LoVo (cell line): ENCODE measurements at regions not wholly inside any gene's neighbourhood (a gene's known extent, or its start where the extent isn't known, plus 50 kb on each side); places are given as distances from the start of the nearest gene placed in this dataset.
A peak's percentile ranks its signal among the peaks of the same experiment; 100 is the strongest.
"Not testable (repeated sequence)": the region's sequence is repeated elsewhere in the genome, so short reads cannot be mapped to it uniquely, and the experiment has no call there.

Experiments used
- DNase-seq: peaks from one replicate; pipeline ENCODE4 v3.0.0-alpha.2; 2016; ENCODE audit warnings: low spot score

DNA sequence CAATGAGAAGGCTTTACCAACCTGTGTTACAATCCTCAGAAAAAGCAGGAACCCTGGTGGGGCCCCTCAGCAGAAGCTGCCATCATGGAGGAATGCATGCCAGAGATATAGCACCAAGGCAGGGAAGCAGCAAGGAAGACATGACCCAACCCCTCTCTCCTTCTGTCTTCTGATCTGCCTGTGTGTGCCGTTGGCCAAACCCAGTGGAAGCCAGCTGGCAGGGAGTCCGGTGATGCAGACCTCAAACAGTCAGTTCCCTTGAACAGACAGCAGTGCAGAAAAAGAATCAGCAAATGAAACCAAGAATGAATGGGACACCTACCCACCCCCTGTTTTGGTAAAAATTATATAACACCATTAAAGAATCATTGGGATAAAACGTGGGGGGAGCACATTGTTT lies 234.2 kb downstream of the ZNF608 start:
- no peak for DNase-seq

DNA sequence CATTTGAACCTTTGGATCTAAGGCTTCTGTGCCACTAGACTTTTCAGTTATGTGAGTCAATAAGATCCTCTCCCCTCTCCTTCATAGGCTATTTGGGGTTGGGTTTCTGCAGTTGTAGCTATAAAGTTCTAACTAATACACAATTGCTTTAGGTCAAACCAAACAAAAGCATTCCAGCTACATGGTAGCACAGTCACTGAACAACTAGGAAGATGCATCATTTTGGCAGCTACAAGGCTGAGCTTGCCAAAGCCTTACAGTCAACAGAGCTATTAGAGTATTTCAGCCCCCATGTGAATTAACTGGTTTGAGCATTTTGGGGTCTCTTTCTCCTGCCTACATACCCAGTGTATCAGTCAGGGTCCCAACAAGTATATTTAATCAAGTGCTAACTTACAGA lies 234.6 kb downstream of the ZNF608 start:
- no peak for DNase-seq

DNA sequence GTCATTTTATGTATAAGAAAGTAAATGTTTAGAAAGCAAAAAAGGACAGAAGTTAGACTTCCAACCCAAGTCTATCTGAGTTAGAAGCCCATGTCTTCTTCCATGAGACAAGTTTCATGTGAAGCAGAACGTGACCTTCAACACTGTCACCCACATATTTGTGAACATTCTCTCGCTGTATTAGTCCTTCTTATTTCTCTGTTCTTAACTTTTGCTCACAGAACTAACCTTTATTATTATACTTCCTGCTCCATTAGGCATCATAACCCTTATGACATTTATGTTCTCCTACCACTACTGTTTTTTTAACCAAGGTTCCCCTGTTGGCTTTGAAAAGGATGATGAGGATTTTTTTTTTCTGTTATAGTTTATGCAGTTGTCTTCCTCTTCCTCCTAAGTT lies 238.8 kb downstream of the ZNF608 start:
- DNase-seq = no peak

DNA sequence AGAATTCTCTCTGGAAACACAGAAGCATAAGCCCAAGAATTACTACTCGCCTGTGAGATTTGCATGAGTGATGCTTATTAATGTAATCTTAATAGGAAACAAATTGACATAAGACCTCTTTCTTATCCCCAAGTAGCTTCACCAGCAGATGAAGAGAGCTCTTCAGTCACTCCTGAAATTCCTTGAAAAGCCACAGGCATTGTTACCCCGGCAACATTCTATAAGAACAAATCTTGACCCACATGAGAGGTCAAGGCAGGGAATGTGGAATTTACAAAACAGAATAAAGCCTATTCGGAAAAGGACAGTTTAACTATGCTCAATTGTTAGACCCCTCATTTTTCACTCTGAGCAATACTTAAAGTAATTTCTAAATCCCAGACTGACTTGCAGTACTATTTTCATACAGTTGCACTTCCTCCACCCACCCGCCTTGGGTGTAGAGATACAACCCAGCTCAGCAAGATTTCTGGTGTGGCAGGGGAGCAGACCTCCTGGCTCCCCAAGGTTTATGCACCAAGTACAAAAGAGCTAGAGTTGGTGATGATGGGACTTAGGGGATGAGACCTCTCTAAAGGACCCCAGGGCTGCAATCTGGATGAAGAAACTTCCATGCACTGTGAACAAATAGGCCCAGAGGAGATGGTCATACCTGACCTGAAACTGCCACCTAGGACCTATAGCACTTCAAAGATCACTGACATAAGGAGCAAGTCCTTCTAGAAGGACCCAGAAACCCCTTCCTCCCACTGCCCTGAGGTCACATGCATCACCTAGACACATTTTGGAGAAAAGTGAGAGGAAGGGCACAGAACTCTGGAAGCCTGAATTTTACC lies 242.1 kb downstream of the ZNF608 start:
- no peak for DNase-seq

DNA sequence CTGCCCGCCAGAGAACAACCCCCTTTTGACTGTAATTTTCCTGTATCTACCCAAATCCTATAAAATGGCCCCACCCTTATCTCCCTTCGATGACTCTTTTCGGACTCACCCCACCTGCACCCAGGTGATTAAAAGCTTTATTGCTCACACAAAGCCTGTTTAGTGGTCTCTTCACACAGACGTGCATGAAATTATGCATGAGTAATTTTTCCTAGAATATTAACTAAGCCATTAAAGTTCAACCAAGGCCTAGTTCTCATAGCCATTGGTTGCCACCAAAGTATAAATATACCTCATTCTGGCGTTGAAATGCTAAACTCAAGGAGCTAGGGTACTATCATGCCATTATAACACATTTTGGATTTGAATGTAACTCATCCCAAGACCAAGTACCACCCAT lies 243.9 kb downstream of the ZNF608 start:
- no peak for DNase-seq

DNA sequence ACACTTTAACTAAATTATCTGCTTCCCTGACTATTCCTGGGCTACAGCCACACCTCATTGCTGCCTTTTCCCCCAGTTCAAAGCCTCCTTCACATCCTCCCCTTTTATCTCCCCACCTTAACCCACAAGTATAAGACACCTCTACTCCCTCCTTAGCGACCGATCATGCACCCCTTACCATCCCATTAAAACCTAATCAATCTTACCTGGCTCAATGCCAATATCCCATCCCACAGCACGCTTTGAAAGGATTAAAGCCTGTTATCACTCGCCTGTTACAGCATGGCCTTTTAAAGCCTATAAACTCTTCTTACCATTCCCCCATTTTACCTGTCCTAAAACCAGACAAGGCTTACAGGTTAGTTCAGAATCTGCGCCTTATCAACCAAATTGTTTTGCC lies 246.6 kb downstream of the ZNF608 start:
- DNase-seq = not testable (repeated sequence)

DNA sequence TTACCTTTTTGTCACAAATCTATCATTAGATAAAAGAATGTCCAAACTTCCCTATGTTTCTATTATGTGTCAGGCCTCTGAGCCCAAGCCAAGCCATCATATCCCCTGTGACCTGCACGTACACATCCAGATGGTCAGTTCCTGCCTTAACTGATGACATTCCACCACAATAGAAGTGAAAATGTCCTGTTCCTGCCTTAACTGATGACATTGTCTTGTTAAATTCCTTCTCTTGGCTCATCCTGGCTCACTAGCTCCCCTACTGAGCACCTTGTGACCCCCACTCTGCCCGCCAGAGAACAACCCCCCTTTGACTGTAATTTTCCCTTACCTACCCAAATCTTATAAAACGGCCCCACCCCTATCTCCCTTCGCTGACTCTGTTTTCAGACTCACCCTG lies 249.5 kb downstream of the ZNF608 start:
- peak; percentile 41 for DNase-seq

DNA sequence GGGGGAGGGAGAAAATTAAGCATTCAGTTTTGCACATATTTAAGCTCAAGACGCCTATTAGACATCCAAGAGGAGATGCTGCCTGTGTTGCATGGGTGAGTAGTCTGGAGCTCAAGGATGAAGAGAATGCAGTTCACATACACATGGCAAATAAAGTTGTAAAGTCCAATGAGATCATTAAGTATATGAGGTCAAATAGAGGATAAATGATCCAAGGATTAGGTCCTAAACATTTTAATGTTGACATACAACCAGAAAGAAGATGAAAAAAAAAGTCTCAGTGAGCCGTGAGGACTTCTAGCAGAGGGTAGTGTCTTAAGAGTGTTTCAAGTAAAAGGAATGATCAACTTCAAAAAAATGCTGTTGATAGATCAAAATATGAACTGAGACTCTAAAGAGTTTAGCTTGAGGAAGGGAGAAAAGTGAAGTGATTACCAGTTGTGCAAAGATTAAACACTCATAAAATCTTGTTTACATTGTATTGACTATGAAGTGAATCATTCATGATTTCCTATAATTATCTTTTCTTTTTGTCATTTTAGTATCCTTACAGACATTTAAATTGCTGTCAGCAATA lies 251.8 kb downstream of the ZNF608 start:
- DNase-seq = no peak

DNA sequence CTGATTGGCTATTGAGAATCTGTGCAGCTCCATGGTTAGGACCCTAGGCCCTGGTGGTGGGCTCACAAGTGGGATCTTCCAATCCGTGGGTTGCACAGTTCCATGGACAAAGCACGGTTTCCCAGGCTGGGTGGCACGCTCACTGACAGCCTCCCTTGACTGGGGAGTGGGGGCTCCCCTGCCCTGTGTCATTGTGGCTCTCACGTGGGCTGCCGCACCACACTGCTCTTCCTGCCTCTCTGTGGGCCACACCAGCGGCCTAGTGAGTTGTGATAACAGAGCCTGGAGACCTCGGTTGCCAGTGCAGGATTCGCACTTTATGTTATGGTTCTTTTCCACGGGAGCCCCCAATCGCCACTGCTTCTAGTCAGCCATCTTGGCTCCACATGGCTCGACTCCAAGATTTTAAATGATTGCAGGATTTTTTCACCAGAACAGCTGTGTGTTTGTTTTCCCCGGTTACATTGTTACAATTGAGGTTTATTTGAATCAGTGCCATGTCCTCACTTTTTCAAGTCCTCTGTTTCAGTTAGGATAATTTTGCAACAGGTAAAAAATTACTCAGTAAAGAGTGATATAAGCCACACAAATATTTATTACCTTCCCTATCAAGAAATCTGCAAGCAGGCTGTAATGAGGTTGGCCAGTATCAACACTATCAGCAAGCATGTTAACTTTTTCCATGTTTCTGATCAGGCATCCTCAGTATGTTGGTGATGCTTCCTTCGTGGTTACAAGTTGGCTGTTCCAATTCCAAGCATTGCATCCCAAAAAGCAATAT lies 253.8 kb downstream of the ZNF608 start:
- no peak for DNase-seq

DNA sequence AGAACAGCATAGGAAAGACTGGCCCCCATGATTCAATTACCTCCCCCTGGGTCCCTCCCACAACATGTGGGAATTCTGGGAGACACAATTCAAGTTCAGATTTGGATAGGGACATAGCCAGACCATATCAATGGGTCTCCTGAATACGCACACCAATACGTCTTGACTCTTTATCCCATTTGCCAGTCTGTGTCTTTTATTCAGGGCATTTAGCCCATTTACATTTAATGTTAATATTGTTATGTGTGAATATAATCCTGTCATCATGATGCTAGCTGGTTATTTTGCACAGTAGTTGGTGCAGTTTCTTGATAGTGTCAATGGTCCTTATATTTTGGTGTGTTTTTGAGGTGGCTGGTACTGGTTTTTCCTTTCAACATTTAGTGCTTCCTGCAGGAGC lies 256.1 kb downstream of the ZNF608 start:
- DNase-seq = not testable (repeated sequence)

DNA sequence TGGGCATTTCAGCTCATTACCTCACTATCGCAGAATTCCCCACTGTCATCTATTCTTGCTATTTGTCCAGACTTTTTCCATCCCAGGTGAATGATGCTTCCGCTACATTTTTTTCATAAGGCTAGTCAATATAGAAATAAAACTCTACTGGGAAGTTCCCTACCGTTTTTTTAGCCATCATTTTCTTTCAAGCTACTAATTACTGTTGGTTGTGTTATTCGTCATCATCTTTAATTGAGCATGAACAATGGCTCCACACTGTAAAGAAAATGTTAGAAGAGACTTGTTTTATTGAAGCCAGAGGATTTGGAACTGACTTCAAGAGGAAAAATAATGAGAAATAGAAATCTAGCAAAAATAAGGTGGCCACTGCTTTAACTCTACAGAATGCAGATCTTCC lies 265.0 kb downstream of the ZNF608 start:
- DNase-seq = no peak

DNA sequence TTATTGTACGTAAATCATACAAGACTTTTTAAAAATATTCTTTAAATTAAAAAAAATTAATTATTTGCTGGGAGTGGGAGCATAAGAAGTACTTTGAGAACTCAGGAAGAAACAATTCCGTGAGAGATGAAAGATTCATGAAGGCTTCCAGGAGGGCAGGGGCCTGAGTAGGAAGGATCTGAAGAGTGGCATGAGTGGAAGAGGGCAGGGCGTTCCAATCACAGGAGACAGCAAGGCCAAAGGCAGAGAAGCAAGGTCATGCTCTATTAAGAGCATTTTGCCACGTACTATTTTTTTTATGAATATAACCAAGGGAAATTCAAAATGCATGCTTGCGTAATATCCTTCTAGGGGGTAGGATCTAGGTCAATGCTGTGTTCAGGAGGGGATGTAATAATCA lies 265.5 kb downstream of the ZNF608 start:
- DNase-seq = no peak

DNA sequence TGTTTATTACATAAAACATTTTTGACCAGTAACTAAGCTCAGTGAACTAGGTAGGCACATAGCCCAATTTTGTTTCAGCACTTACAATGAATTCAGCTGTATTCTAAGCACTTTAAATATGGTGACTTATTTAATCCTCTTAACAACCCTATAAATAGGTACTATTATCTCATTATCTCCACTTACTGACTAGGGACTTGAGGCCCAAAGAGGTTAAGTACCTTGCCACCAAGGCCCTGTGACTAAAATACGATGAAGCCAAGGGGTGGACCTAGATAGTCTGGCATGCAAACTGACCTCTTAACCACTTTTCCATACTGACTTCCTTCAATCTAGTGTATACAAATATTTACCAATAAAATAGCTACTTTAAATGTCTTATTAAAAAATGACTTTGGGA lies 266.4 kb downstream of the ZNF608 start:
- no peak for DNase-seq

DNA sequence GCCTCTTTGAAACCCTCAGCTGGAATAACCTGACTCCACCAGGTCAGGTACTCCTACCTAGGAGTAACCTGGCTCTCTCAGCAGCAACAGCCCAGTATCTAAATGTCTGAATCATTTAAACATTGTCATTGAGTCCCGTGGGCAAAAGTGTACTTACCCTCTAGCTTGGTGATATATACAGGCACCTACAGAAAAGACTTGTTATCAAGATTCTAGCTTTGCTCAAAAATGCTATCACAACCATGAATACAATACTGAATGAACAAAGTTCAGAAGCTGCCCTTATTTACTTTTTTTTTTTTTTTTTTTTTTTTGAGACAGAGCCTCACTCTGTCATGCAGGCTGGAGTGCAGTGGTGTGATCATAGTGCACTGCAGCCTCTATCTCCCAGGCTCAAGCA lies 268.2 kb downstream of the ZNF608 start:
- DNase-seq = no peak

DNA sequence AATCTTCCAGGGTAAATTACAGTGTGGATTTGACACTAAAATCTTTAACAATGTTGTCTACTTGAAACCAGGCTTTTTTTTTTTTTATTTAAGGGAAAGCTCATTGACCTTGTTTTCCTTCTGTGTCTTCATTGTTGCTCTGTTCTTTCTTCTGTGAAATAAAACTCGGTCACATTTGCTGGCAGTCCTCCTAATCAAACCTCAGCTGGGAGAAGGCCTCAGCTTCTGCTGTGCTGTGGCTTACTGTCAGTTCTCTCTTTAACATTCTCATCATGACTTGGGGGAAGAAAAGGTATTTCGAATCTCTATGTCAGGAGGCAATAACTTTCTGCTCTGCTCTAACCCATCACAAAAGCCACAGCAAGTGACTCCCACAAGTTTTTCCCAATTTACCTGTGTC lies 268.9 kb downstream of the ZNF608 start:
- no peak for DNase-seq

DNA sequence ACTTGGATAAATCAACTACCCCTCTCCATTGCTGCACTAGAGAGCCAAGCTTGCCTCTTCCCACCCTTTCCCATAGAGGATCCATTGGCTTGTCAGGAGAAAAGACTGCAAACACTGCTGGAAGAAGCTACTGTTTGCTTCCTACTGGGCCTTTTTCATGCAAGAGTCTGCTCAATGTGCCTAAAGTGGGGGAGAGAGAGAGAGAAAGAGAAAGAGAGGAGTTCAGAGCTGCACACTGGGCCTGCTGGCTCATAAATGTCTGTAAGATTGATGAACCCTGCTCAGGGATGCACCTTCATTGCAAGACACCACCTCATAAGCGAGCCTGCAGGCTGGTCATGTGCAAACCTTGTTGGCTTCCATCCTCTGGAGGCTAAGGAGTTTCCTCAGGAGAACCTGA lies 269.4 kb downstream of the ZNF608 start:
- no peak for DNase-seq

DNA sequence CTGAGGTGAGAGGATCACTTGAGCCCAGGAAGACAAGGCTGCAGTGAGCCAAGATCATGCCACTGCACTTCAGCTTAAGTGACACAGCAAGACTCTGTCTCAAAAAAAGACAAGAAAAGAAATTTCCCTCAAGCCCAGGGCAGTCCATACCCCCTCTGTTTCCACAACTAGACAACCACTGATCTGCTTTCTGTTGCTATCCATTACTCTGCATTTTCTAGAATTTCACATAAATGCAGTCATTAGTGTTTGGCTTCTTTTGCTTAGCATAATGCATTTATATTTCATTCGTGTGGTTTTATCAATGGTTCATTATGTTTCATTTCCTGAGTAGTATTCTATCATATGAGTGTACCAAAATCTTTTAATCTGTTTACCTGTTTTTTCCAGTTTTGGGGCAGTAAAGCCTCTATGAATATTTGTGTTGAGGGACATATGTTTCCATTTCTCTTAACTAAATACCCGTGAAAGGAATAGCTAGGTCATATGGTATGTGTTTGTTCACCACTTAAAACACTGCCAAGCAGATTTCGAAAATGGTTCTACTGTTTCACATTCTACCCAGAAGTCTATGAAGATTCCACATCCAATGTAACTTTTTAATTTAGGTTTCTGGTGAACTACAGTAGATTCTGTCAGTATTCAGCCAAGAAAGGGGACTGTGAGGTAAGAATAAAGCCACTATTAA lies 271.8 kb downstream of the ZNF608 start:
- no peak for DNase-seq

DNA sequence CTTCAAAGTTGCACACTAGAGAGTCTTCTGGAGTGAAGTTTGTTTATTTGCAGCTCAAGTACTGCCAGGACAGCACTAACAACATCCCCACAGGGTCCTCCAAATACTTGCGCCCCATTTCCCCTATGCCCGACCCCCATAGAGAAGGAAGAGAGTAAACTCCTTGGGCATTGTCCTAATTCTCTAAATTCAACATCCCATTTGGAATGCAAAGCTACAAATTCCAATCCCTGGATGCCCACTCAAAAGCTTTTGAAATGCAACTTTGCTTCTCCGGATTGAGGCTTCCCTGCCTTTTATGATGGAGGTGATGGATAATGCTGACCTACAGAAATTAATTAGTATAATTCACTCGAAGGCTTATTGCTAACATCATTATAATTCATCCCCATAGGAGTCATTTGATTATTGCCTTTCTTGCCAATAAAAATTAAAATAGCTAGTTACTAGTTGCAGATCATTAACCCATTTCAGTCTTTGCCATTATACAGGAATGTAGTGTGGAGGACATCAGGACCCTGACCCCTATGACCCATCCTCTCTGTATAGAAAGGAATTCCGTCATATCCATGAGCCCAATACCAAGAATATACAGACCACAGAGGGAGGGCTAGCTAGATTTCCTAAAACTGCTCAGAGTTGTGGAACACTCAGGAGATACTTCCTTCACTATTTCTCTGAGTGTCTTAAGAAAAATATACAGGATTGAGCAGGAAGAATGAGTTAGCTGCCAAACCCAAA lies 277.6 kb downstream of the ZNF608 start:
- DNase-seq = no peak

DNA sequence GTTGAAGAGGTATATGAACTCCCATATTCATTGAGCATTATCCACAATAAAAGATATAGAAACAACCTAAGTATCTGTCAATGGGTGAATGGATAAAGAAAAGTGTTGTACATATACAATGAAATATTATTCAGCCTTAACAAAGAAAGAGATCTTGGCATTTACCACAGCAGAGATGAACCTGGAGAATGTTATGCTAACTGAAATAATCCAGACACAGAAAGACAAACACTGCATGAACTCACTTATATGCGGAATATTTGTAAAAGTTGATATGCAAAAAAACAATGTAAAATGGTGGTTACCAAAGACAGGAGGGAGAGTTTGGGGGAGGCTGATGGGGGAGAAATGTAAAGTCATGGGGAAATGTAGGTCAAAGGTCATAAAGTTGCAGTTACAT lies 278.7 kb downstream of the ZNF608 start:
- no peak for DNase-seq

DNA sequence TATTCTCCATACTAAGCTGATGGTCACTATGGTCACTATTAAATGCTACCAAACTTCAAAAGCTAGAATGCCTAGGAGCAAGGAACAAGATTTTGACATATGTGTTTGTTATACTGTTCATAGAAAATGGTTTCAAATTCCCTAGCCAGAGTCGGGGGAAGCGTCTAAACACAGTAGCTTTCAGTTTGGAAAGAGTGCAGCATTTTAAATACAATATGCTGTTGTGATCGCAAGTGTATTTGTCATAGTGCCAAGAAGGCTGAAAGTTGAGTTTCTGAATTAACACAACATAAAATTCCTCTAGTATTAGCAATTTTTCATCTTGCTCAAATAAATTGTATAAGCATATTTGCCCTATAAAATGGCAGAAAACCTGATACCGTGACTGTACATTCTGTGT lies 280.4 kb downstream of the ZNF608 start:
- DNase-seq = no peak

DNA sequence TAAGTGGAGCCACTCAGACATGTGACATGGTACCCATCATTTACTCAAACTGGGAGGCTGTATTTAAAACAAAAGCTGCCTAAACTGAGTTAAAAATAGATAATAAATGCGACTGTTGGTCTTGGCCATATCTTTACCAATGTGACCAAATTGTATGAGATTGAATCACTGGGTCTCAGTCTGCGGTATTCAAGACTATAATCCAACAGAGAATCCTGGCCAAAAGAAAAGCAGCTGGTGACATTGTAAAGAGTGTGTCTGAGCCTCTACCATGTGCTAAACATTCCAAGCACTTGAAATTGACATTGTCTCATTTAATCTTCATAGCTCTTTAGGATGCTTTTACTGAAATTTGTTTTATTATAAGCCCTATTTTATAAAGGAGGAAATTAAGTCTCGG lies 282.6 kb downstream of the ZNF608 start:
- DNase-seq = no peak

DNA sequence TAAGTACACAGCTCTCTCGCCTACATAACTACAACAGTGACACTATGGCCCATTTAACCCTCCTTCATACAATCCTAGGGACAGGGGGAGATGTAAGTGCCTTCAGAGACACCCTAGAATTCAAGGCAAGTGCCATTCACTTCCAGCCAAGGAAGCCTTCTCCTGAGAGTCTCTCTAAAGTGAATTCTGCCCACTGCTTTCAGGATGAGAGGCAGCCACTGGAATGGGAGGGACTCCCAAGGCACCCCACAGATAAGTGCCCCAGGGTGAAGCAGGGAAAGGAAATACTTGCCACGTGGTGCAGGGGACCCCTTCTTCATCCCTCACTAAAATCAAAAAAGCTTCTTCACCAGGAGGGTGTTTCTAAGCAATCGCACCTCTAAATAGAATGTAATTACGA lies 283.7 kb downstream of the ZNF608 start:
- no peak for DNase-seq
